ENCODE measurements at regions not wholly inside any gene's neighbourhood (a gene's known extent, or its start where the extent isn't known, plus 50 kb on each side); places are given as distances from the start of the nearest gene placed in this dataset.

DNA sequence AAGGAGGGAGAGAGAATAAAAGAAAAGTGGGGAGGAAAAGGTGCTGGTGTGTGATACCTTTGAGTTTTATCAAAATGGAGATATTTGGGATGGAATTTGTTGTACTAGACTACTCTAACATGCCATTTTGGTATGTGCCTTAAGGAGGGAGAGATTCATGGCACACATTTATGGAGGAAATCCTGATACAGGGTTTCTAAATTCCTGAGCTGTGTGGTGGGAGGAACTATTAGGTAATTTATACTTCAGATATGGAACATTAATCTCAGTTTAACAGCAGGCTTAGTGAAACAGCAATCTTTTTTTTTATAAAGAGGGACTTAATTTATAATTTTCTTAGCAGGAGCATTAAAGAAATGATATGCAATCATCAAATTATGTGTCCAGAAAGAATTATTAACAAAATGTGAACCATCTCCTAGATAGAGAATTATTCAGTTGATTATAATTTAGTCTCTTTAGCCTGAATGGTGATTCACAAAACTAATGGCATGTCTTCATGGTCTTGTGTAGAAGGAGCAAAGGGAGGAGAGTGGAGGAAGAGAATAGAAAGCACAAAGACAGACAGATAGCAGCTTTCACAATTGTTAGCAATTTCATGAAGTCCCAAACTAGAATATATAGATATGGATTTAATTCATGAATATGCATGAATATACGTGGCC lies 301.6 kb downstream of the HLX start:
- H3K9me2 ChIP-seq = no peaks in the 10 kb centered on the region
- H3K4me3 ChIP-seq (ENCODE audit: low read depth in 2 of 2, low read length in 1 of 2) = no peak overlapping the region
- no peaks in the 10 kb centered on the region for H3K36me3 ChIP-seq (replicated peaks in 1 of 2; ENCODE audit: control insufficient read depth in 1 of 2, insufficient read depth in 2 of 2, low read length in 1 of 2)
- CTCF ChIA-PET = no interaction called here
- no peaks in the 10 kb centered on the region for H3K27me3 ChIP-seq (ENCODE audit: insufficient read depth)
- no peaks in the 10 kb centered on the region for H3F3A ChIP-seq (replicated peaks; ENCODE audit: insufficient read depth)
- H2AFZ ChIP-seq (ENCODE audit: low read depth) = no peak overlapping the region
- no peaks in the 10 kb centered on the region for H4K20me1 ChIP-seq (ENCODE audit: insufficient read depth)
- DNase-seq = no peak
- TF ChIP-seq SMC3 (IDR thresholded peaks at IDR 0.05; ENCODE audit: low read depth, low read length) (no peak), RFX5 (IDR thresholded peaks at IDR 0.05; ENCODE audit: low read length) (no peak), RXRA (IDR thresholded peaks at IDR 0.05; ENCODE audit: borderline replicate concordance, low read depth) (no peak), YY1 (IDR thresholded peaks at IDR 0.05; ENCODE audit: low read depth) (no peak), JUND (IDR thresholded peaks at IDR 0.05) (no peak), FOXJ3 (CRISPR knock-in tag; IDR thresholded peaks at IDR 0.05) (no peak), ZBTB33 (IDR thresholded peaks at IDR 0.05; ENCODE audit: borderline replicate concordance, low read depth) (no peak), NFIC (IDR thresholded peaks at IDR 0.05; ENCODE audit: borderline replicate concordance) (no peak)
- TF ChIP-seq, protein P1, sequence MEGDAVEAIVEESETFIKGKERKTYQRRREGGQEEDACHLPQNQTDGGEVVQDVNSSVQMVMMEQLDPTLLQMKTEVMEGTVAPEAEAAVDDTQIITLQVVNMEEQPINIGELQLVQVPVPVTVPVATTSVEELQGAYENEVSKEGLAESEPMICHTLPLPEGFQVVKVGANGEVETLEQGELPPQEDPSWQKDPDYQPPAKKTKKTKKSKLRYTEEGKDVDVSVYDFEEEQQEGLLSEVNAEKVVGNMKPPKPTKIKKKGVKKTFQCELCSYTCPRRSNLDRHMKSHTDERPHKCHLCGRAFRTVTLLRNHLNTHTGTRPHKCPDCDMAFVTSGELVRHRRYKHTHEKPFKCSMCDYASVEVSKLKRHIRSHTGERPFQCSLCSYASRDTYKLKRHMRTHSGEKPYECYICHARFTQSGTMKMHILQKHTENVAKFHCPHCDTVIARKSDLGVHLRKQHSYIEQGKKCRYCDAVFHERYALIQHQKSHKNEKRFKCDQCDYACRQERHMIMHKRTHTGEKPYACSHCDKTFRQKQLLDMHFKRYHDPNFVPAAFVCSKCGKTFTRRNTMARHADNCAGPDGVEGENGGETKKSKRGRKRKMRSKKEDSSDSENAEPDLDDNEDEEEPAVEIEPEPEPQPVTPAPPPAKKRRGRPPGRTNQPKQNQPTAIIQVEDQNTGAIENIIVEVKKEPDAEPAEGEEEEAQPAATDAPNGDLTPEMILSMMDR (IDR thresholded peaks at IDR 0.05) = no peak
- no peaks in the 10 kb centered on the region for H3K79me2 ChIP-seq (ENCODE audit: insufficient read depth)
- POLR2A ChIA-PET = no interaction called here
- no peak overlapping the region for H3K4me2 ChIP-seq
- no peaks in the 10 kb centered on the region for H3K9me3 ChIP-seq
- WGBS (ENCODE audit: low lambda C conversion rate) = 86% methylated on average over 1 of the region's 1 CpG
- H3K9ac ChIP-seq = no peak overlapping the region
- peak overlapping the region in 1 of 2 experiments; percentile 16; a peak in 1 of 4 replicates for H3K27ac ChIP-seq (ENCODE audit: low read depth in 2 of 2, low read length in 1 of 2)
- H3K4me1 ChIP-seq (ENCODE audit: control insufficient read depth in 1 of 2, insufficient read depth in 2 of 2, low read depth in 1 of 2, low read length in 1 of 2) = peaks cover 0 to 3% of the 10 kb centered on the region in 2 experiments; a peak in 1 of 4 replicates

GRCh38 chr1:221182791-221183533 lies 303.7 kb downstream of the HLX start:
- H3K27ac ChIP-seq (ENCODE audit: low read depth in 2 of 2, low read length in 1 of 2) = no peak overlapping the region; a peak in 1 of 4 replicates
- H3K9me2 ChIP-seq = no peaks in the 10 kb centered on the region
- peaks cover 3% of the 10 kb centered on the region; the same call in 1 of the 2 replicates for H3K9me3 ChIP-seq
- ChIA-PET CTCF (interaction anchor here (1.1 to 1.4 kb wide), 2 partner anchors 21 to 309 kb away, joined by 4 to 7 read pairs; no protein-coding TSS in a partner anchor), POLR2A (no interaction called here)
- no peak overlapping the region for H3K4me3 ChIP-seq (ENCODE audit: low read depth in 2 of 2, low read length in 1 of 2)
- no peak overlapping the region for H3K9ac ChIP-seq
- no peaks in the 10 kb centered on the region for H3K27me3 ChIP-seq (ENCODE audit: insufficient read depth)
- no peak overlapping the region for H2AFZ ChIP-seq (ENCODE audit: low read depth)
- no peaks in the 10 kb centered on the region for H3F3A ChIP-seq (replicated peaks; ENCODE audit: insufficient read depth)
- H3K79me2 ChIP-seq (ENCODE audit: insufficient read depth) = no peaks in the 10 kb centered on the region
- TF ChIP-seq FOXJ3 (CRISPR knock-in tag; IDR thresholded peaks at IDR 0.05) = no peak
- no peak for TF ChIP-seq EP300 (IDR thresholded peaks at IDR 0.05; ENCODE audit: borderline replicate concordance in 1 of 2, low read depth in 1 of 2, low read length in 1 of 2)
- TF ChIP-seq, protein P1 (IDR thresholded peaks at IDR 0.05) = no peak
- DNase-seq = no peak
- no peak overlapping the region for H3K4me2 ChIP-seq
- WGBS (ENCODE audit: low lambda C conversion rate) = 87% methylated on average over 4 of the region's 4 CpGs
- peaks cover 0 to 3% of the 10 kb centered on the region in 2 experiments; a peak in 1 of 4 replicates for H3K4me1 ChIP-seq (ENCODE audit: control insufficient read depth in 1 of 2, insufficient read depth in 2 of 2, low read depth in 1 of 2, low read length in 1 of 2)
- H4K20me1 ChIP-seq (ENCODE audit: insufficient read depth) = no peaks in the 10 kb centered on the region
- no peaks in the 10 kb centered on the region for H3K36me3 ChIP-seq (replicated peaks in 1 of 2; ENCODE audit: control insufficient read depth in 1 of 2, insufficient read depth in 2 of 2, low read length in 1 of 2)
